GM18505 (cell line): ENCODE measurements at regions not wholly inside any gene's neighbourhood (a gene's known extent, or its start where the extent isn't known, plus 50 kb on each side); places are given as distances from the start of the nearest gene placed in this dataset.

Experiments
- ATAC-seq: cut with Tn5 transposase; IDR thresholded peaks from one replicate; pipeline ENCODE4 v1.9.1; 2021; ENCODE audit not compliant: unreplicated experiment
- POLR2A ChIP-seq: IDR thresholded peaks from 4 replicates; pipeline ENCODE4 v1.6.1; 2011; ENCODE audit warnings: borderline replicate concordance; ENCODE audit not compliant: insufficient read depth, insufficient read length; ENCODE audit errors: extremely low read depth

GRCh38 chr16:13291591-13292333 is 390.4 kb downstream of the SHISA9 start:
- no peak for TF ChIP-seq POLR2A
- ATAC-seq, result no peak

- TF ChIP-seq POLR2A, result no peak
- no peak for ATAC-seq
Measured at GRCh38 chr16:13296206-13296605, 394.8 kb downstream of the SHISA9 start.

GRCh38 chr16:13298666-13299065 is 397.3 kb downstream of the SHISA9 start:
- no peak for ATAC-seq
- TF ChIP-seq POLR2A, result no peak

- TF ChIP-seq POLR2A, result no peak
- ATAC-seq, result no peak
Measured at GRCh38 chr16:13300066-13300840, 398.9 kb downstream of the SHISA9 start.

GRCh38 chr16:13305019-13305755 is 403.8 kb downstream of the SHISA9 start:
- no peak for TF ChIP-seq POLR2A
- no peak for ATAC-seq

- TF ChIP-seq POLR2A, result no peak
- no peak for ATAC-seq
Measured at GRCh38 chr16:13306161-13306995, 405.0 kb downstream of the SHISA9 start.

- ATAC-seq, result no peak
- no peak for TF ChIP-seq POLR2A
Measured at GRCh38 chr16:13307255-13307654, 405.9 kb downstream of the SHISA9 start.

- ATAC-seq, result no peak
- no peak for TF ChIP-seq POLR2A
Measured at GRCh38 chr16:13307851-13308250, 406.5 kb downstream of the SHISA9 start.

- no peak for TF ChIP-seq POLR2A
- no peak for ATAC-seq
Measured at GRCh38 chr16:13312063-13312462, 410.7 kb downstream of the SHISA9 start.

- ATAC-seq, result no peak
- no peak for TF ChIP-seq POLR2A
Measured at GRCh38 chr16:13313351-13313750, 412.0 kb downstream of the SHISA9 start.

GRCh38 chr16:13314633-13315032 is 413.2 kb downstream of the SHISA9 start:
- ATAC-seq, result no peak

GRCh38 chr16:13315642-13316427 is 414.4 kb downstream of the SHISA9 start:
- TF ChIP-seq POLR2A, result no peak
- no peak for ATAC-seq

More at GRCh38 chr16:13314633-13315032, 413.2 kb downstream of the SHISA9 start:
- no peak for TF ChIP-seq POLR2A
